K562 (cell line): ENCODE measurements at regions not wholly inside any gene's neighbourhood (a gene's known extent, or its start where the extent isn't known, plus 50 kb on each side); places are given as distances from the start of the nearest gene placed in this dataset.

Experiments
- ATAC-seq: fragments of 200-7000 bp; cut with Tn5 transposase; 3 replicates; pipeline ENCODE4 v1.9.1; 2020; ENCODE audit warnings: moderate library complexity
- BruUV-seq: library from RNA; stranded (reverse); fragments of 400-500 nt; replicated peaks from 2 replicates; lab custom pipeline; 2021; lab: Mats Ljungman, UMichigan
- CTCF ChIA-PET: fragments of 300-600 bp; formaldehyde crosslinking; extraction: SDS; loops from one replicate; lab custom pipeline; 2021; ENCODE audit warnings: low intra/inter-chr PET ratio; lab: Yijun Ruan, JAX
- POLR2A ChIA-PET: fragments of 300-600, 350-650 bp; sonication (Branson Sonifier 250); formaldehyde crosslinking; extraction: SDS; loops from one replicate; lab custom pipeline; 2021; ENCODE audit warnings: antibody characterized with exemption, inconsistent platforms; lab: Yijun Ruan, JAX
- DNase-seq, 4 experiments: peaks; one replicate each; pipeline versions ENCODE4 v3.0.0 to v3.0.0-alpha.2; 2011 to 2018; ENCODE audit warnings: low spot score in 3 of 4, mixed read lengths in 3 of 4; ENCODE audit errors: extremely low read depth in 1 of 4
- FAIRE-seq: peaks from 2 replicates; lab custom pipeline; 2011; peaks lifted over from hg19 to GRCh38; lab: Jason Lieb, UNC
- H2AFZ ChIP-seq: 2 replicates; pipeline ENCODE4 v1.6.0; 2011; ENCODE audit warnings: low read depth, low read length, control low read depth, inconsistent platforms
- H3K27ac ChIP-seq: fragments of 200-600 bp; 3 replicates; pipeline ENCODE4 v1.8.0; 2011; ENCODE audit warnings: low read depth, mild to moderate bottlenecking, control low read depth, inconsistent platforms, low read length, moderate library complexity, mixed read lengths; ENCODE audit errors: extremely low read depth
- H3K27me3 ChIP-seq, 2 experiments: fragments of 300-600 bp in 1 of 2; 2 replicates in 1 of 2; 3 replicates in 1 of 2; pipeline versions ENCODE4 v1.6.0 to v1.8.0; 2011; ENCODE audit warnings: inconsistent platforms in 2 of 2, low read length in 2 of 2, mild to moderate bottlenecking in 1 of 2, mixed read lengths in 1 of 2, moderate library complexity in 1 of 2; ENCODE audit not compliant: control insufficient read depth in 2 of 2, insufficient read depth in 2 of 2
- H3K36me3 ChIP-seq: fragments of 300-600 bp; 3 replicates; pipeline ENCODE4 v1.8.0; 2011; ENCODE audit warnings: mild to moderate bottlenecking, low read length, inconsistent platforms; ENCODE audit not compliant: control insufficient read depth, insufficient read depth
- H3K4me1 ChIP-seq, 2 experiments: fragments of 200-600 bp in 1 of 2; replicated peaks in 1 of 2; 2 replicates in 1 of 2; 3 replicates in 1 of 2; pipeline versions ENCODE4 v1.5.1 to v1.8.0; 2011; ENCODE audit warnings: inconsistent platforms in 2 of 2, low read length in 2 of 2, mild to moderate bottlenecking in 1 of 2, mixed read lengths in 1 of 2, moderate library complexity in 1 of 2; ENCODE audit not compliant: control insufficient read depth in 2 of 2, insufficient read depth in 2 of 2
- H3K4me2 ChIP-seq: 2 replicates; pipeline ENCODE4 v1.6.1; 2011; ENCODE audit warnings: low read length, control low read depth, inconsistent platforms, mixed read lengths; ENCODE audit not compliant: insufficient read depth
- H3K4me3 ChIP-seq: fragments of 200-600 bp; sonication (generic), shearing (Covaris generic); 2 replicates; pipeline ENCODE4 v1.5.1; 2016; ENCODE audit warnings: control low read depth, inconsistent platforms
- H3K79me2 ChIP-seq: fragments of 200-600 bp; 3 replicates; pipeline ENCODE4 v1.8.0; 2011; ENCODE audit warnings: low read length, inconsistent platforms; ENCODE audit not compliant: control insufficient read depth, insufficient read depth
- H3K9ac ChIP-seq, 2 experiments: 2 replicates each; pipeline versions ENCODE4 v1.6.0 to v1.6.1; 2011; ENCODE audit warnings: low read depth in 2 of 2, low read length in 2 of 2, control low read depth in 1 of 2, inconsistent platforms in 1 of 2, mild to moderate bottlenecking in 1 of 2, mixed read lengths in 1 of 2; ENCODE audit not compliant: insufficient read depth in 1 of 2
- H3K9me1 ChIP-seq: one replicate; pipeline ENCODE4 v1.6.0; 2011; ENCODE audit warnings: inconsistent platforms, mild to moderate bottlenecking, low read length, moderate library complexity; ENCODE audit not compliant: control insufficient read depth, insufficient read depth
- H3K9me3 ChIP-seq: replicated peaks from 2 replicates; pipeline ENCODE4 v1.5.1; 2011; ENCODE audit warnings: low read depth, low read length, inconsistent platforms; ENCODE audit not compliant: control insufficient read depth, insufficient read depth
- H4K20me1 ChIP-seq: replicated peaks from 2 replicates; pipeline ENCODE4 v1.6.1; 2011; ENCODE audit warnings: low read length, inconsistent platforms, mixed read lengths; ENCODE audit not compliant: control insufficient read depth, insufficient read depth
- CC2D1A ChIP-seq: fragments of 450-650 bp; IDR thresholded peaks from 2 replicates; pipeline ENCODE4 v1.6.1; 2017; ENCODE audit warnings: mild to moderate bottlenecking
- ELF4 ChIP-seq: fragments of 450-650 bp; formaldehyde crosslinking; IDR thresholded peaks from 2 replicates; pipeline ENCODE4 v1.4.0; 2022; ENCODE audit warnings: missing genetic modification characterization
- GABPB2 ChIP-seq: fragments of 250-450 bp; sonication (Bioruptor Pico); conservative IDR thresholded peaks from 2 replicates; pipeline ENCODE4 v1.5.1; 2021; ENCODE audit warnings: mild to moderate bottlenecking
- KAT2B ChIP-seq: IDR thresholded peaks from one replicate; pipeline ENCODE4 v1.6.1; 2012; ENCODE audit warnings: low read depth, mild to moderate bottlenecking, control low read depth, inconsistent platforms, low read length, moderate library complexity
- MEF2A ChIP-seq: IDR thresholded peaks from 2 replicates; pipeline ENCODE4 v1.6.1; 2011; ENCODE audit warnings: low read depth, mild to moderate bottlenecking, low read length, moderate library complexity; ENCODE audit not compliant: control insufficient read depth
- MGA ChIP-seq: fragments of 450-650 bp; IDR thresholded peaks from 2 replicates; pipeline ENCODE4 v1.6.1; 2016; ENCODE audit warnings: mild to moderate bottlenecking, moderate library complexity
- ZBTB26 ChIP-seq: fragments of 450-650 bp; formaldehyde crosslinking; IDR thresholded peaks from 2 replicates; pipeline ENCODE4 v1.4.0; 2022; ENCODE audit warnings: missing genetic modification characterization
- ZNF280B ChIP-seq: fragments of 250-450 bp; sonication (Bioruptor Pico); IDR thresholded peaks from 2 replicates; pipeline ENCODE4 v1.5.1; 2021; ENCODE audit warnings: mild to moderate bottlenecking
- ZNF431 ChIP-seq: sonication (generic); formaldehyde crosslinking; IDR thresholded peaks from 2 replicates; pipeline ENCODE4 v1.8.0; 2022; ENCODE audit warnings: mild to moderate bottlenecking, missing genetic modification reagents
- WGBS: fragments of 100-300 bp; shearing (Covaris generic); methylation state at CpG from one replicate; pipeline ENCODE4 v1.1.6; 2016; ENCODE audit warnings: low coverage, mixed read lengths; ENCODE audit not compliant: insufficient coverage; ENCODE audit errors: missing lambda C conversion rate; 5-methylcytosine and 5-hydroxymethylcytosine counted together
- in situ Hi-C: fragments of 300-500 bp; cut with MboI; formaldehyde crosslinking; loops from 4 replicates; pipeline ENCODE4 v1.15.0; 2018; ENCODE audit warnings: inconsistent platforms, mixed read lengths
- intact Hi-C: fragments of 100-400 bp; cut with micrococcal nuclease; formaldehyde crosslinking; loops from 2 replicates; pipeline ENCODE4 v1.14.2; 2022

- intact Hi-C loops = no loop called here
- no peak overlapping the region for H3K27ac ChIP-seq
- CTCF ChIA-PET = no interaction called here
- H4K20me1 ChIP-seq = no peaks in the 10 kb centered on the region
- no peak overlapping the region for H2AFZ ChIP-seq
- H3K9me1 ChIP-seq = no peaks in the 10 kb centered on the region
- POLR2A ChIA-PET = no interaction called here
- DNase-seq (no peak), ATAC-seq (no peak), FAIRE-seq (no peak)
- H3K4me3 ChIP-seq = no peak overlapping the region
- 0% methylated on average over 9 of the region's 10 CpGs for WGBS
- H3K4me1 ChIP-seq = no peaks in the 10 kb centered on the region
- in situ Hi-C loops = no loop called here
- no peaks in the 10 kb centered on the region for H3K36me3 ChIP-seq
- no peak overlapping the region for H3K9ac ChIP-seq
- no peak overlapping the region for H3K4me2 ChIP-seq
- H3K9me3 ChIP-seq = no peaks in the 10 kb centered on the region
- H3K79me2 ChIP-seq = no peaks in the 10 kb centered on the region
- no peaks in the 10 kb centered on the region for H3K27me3 ChIP-seq
- no TSS peak for BruUV-seq
- TF ChIP-seq CC2D1A (no peak), GABPB2 (CRISPR knock-in tag) (no peak), MEF2A (no peak), ZNF280B (CRISPR knock-in tag) (no peak), ZBTB26 (CRISPR knock-in tag) (no peak), KAT2B (no peak), ELF4 (CRISPR knock-in tag) (no peak), MGA (no peak), ZNF431 (CRISPR knock-in tag) (no peak)
These were observed 722.1 kb upstream of the CELF2 start for GRCh38 chr10:10295537-10295936.
